Fibroblast of pulmonary artery (primary cell): ENCODE measurements at regions not wholly inside any gene's neighbourhood (a gene's known extent, or its start where the extent isn't known, plus 50 kb on each side); places are given as distances from the start of the nearest gene placed in this dataset.

Experiments
- DNase-seq: peaks from one replicate; pipeline ENCODE4 v3.0.0-alpha.2; 2010; ENCODE audit warnings: low read depth
- H3K4me3 ChIP-seq: replicated peaks from 2 replicates; pipeline ENCODE4 v1.5.1; 2011; ENCODE audit warnings: low read depth, mild to moderate bottlenecking, control low read depth, low read length, moderate library complexity
- CTCF ChIP-seq: IDR thresholded peaks from 2 replicates; pipeline ENCODE4 v1.5.1; 2011; ENCODE audit warnings: mild to moderate bottlenecking, control low read depth, low read length, inconsistent platforms; ENCODE audit errors: missing control alignments

GRCh38 chrX:123809854-123810375 is 49.9 kb upstream of the XIAP start:
- DNase-seq, result no peak
- no peak for TF ChIP-seq CTCF
- H3K4me3 ChIP-seq, result no peak overlapping the region
